ENCODE measurements at regions not wholly inside any gene's neighbourhood (a gene's known extent, or its start where the extent isn't known, plus 50 kb on each side); places are given as distances from the start of the nearest gene placed in this dataset.
A peak's percentile ranks its signal among the peaks of the same experiment; 100 is the strongest.

DNA sequence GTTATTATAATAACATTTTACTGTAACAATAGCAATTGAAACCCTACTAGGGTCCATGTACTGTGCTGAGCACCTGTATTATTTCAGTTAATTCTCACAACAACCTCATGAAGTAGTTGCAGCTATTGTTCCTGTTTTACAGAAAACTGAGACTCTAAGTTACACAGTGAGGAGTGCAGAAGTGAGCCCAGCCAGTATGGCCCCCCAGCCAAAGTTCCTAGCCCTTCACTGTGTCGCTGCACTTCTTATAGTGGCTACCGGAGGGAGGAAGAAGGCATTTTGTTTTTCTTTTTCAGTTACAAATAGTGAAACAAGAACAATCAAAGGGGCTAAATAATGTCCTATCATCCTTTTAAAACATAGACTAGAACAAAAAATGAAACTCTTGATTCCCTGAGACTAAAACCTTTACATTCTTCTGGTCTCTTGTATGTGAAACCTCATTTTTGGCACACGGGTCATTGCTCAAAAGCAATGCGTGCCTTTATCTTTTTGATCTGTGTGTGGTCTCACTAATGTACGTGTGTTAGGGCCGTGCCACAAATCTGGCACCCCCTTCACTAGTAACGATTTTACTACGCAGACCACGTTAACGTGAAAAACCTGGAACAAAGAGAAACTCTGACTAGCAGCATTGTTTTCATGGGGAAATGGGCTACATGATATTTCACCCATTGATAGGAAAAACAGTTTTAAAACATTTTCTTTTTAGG, 88.7 kb downstream of the LLPH start:
- FAIRE-seq (no peak), DNase-seq (ENCODE audit: insufficient read length) (no peak)
- TF ChIP-seq TAF1 (IDR thresholded peaks at IDR 0.05; ENCODE audit: borderline replicate concordance, low read depth, low read length) (no peak), POLR2A (IDR thresholded peaks at IDR 0.05; ENCODE audit: low read depth, low read length) (no peak), POLR2AphosphoS5 (IDR thresholded peaks at IDR 0.05; ENCODE audit: low read depth, low read length) (no peak)

DNA sequence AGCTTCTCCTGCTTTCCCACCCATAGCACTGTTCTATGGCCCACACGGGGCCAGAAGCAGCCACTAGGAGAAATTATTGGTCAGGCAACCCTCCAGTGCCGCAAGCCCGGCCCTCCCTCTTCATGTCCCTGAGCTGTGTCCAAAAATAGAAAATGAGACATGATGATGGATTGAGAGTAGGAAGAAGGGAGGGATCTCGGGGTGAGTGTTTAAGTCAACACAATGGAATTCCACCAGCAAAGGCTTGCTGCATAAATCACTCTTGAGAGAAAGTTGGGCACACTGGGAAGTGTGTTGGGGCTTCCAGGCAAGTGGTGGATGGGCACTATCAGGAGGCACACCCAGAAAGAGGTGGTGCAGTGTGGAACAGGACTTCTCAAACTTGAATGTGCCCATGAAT, 94.2 kb downstream of the LLPH start:
- no peak for FAIRE-seq
- TF ChIP-seq POLR2AphosphoS5 (IDR thresholded peaks at IDR 0.05; ENCODE audit: low read depth, low read length) (no peak), TAF1 (IDR thresholded peaks at IDR 0.05; ENCODE audit: borderline replicate concordance, low read depth, low read length) (no peak), POLR2A (IDR thresholded peaks at IDR 0.05; ENCODE audit: low read depth, low read length) (no peak)
- no peak for DNase-seq (ENCODE audit: insufficient read length)

DNA sequence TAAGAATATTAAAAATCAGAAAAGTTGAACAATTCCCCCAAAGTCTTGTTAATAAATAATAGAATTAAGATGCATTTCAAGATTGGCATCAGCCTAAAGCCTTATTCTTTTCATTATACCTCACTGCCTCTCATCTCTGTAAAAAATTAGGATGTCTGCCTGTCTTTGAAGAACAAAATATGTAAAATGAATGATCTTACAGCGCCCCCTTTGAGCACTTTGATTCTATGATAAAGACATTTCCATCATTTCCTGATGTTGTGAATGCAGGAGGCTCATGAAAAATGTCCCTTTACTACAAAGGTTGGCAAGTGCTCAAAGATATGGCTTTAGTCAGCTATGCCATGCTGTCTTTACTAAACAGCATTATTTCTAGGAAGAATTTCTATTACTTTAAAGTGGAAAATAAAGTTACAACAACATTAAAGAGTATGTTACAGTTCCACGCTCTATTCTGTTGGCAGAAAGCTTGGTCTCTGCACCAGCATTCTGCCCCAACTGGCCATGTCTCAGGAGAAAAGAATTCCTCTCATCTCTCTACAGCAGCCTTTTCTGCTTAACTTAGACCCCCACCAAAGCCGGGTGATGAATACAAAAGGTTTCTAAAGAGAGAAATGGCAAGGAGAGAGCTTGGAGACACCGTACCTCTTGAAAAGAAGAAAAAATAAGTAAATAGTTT, 95.1 kb downstream of the LLPH start:
- TF ChIP-seq POLR2AphosphoS5 (IDR thresholded peaks at IDR 0.05; ENCODE audit: low read depth, low read length), result no peak
- TF ChIP-seq TAF1 (IDR thresholded peaks at IDR 0.05; ENCODE audit: borderline replicate concordance, low read depth, low read length), result no peak
- TF ChIP-seq POLR2A (IDR thresholded peaks at IDR 0.05; ENCODE audit: low read depth, low read length), result no peak
- no peak for FAIRE-seq
- DNase-seq (ENCODE audit: insufficient read length), result no peak

DNA sequence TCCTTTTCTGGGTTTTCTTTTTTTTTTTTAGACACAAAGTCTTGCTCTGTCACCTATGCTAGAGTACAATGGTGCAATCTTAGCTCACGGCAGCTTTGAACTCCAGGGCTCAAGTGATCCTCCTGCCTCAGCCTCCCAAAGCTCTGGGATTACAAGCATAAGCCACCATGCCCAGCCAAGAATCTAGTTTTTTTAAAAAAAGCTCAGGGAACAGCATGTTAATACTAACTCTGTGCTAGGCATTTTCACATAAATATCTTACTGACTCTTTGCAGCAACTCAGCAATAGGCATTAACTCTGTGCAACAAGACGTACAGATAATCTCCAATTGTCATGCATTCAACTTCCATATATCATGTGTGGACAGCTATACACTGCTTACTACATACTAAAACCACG, 97.4 kb downstream of the LLPH start:
- FAIRE-seq (no peak), DNase-seq (ENCODE audit: insufficient read length) (no peak)
- TF ChIP-seq POLR2AphosphoS5 (IDR thresholded peaks at IDR 0.05; ENCODE audit: low read depth, low read length) (no peak), POLR2A (IDR thresholded peaks at IDR 0.05; ENCODE audit: low read depth, low read length) (no peak), TAF1 (IDR thresholded peaks at IDR 0.05; ENCODE audit: borderline replicate concordance, low read depth, low read length) (no peak)

DNA sequence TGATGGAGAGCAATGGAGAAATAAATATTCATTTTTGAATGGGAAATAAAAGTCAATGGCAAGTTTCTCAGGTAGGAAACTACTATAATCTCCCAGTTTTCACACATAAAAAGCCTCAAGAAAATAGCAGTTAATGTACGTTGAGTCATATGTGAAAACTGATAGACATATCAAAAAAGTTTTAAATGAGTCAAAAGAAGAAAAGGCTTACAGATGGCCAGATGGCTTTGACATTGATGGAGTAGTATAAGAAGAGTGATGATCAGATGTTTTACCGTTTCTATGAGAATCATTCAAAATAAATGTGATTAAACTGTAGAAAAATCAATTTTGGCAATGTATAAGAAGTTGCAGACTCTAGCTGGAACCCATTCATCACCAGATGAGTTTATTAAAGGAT, 97.8 kb downstream of the LLPH start:
- DNase-seq (ENCODE audit: insufficient read length), result no peak
- FAIRE-seq, result no peak
- TF ChIP-seq POLR2A (IDR thresholded peaks at IDR 0.05; ENCODE audit: low read depth, low read length), result no peak
- no peak for TF ChIP-seq POLR2AphosphoS5 (IDR thresholded peaks at IDR 0.05; ENCODE audit: low read depth, low read length)
- no peak for TF ChIP-seq TAF1 (IDR thresholded peaks at IDR 0.05; ENCODE audit: borderline replicate concordance, low read depth, low read length)

DNA sequence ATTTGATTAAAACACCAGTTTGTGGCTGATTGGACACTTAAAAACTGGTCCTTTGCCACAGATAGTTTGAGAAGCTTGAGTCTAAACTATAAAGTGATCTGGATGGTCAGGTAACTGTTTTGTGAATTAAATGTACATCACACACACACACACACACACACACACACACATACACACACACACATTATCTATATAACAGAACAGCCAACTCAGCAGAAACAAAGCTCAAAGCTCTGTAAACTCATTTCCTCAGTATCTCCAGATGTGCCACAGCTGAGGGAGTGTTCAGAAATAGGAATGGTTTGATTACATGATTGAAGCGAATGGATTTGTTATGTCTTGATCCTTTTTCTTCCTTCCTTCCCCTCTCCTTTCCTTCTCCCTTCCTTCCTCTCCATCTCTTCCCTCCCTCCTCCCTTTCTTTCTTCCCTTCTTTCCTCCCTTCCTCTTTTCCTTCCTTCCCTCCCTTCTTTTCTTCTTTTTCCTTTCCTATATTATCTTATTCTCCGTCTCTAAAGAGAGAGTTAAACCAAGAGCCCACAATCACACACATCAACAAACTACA, 100.3 kb downstream of the LLPH start:
- DNase-seq (ENCODE audit: insufficient read length) (no peak), FAIRE-seq (peak; percentile 53)
- TF ChIP-seq TAF1 (IDR thresholded peaks at IDR 0.05; ENCODE audit: borderline replicate concordance, low read depth, low read length) (no peak), POLR2AphosphoS5 (IDR thresholded peaks at IDR 0.05; ENCODE audit: low read depth, low read length) (no peak), POLR2A (IDR thresholded peaks at IDR 0.05; ENCODE audit: low read depth, low read length) (no peak)

DNA sequence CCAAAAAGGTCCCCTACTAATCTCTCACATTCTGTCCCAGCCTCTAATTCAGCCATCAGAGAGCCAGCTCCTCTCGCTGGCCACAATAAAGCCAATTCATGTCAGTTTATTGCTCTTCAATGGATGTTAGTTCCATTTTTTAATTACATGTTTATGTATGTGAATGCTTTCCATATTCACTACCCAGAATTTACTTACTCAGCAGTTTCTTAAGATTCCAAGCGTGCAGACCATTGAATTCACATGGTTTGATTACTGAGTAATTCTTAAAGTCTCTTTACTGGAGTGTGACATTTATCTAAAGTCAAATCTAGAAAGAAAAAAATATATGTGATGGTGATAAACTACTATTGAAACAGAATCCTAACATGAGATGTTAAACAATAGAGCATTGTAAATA, 102.2 kb downstream of the LLPH start:
- DNase-seq (ENCODE audit: insufficient read length) (no peak), FAIRE-seq (no peak)
- TF ChIP-seq POLR2A (IDR thresholded peaks at IDR 0.05; ENCODE audit: low read depth, low read length) (no peak), TAF1 (IDR thresholded peaks at IDR 0.05; ENCODE audit: borderline replicate concordance, low read depth, low read length) (no peak), POLR2AphosphoS5 (IDR thresholded peaks at IDR 0.05; ENCODE audit: low read depth, low read length) (no peak)

DNA sequence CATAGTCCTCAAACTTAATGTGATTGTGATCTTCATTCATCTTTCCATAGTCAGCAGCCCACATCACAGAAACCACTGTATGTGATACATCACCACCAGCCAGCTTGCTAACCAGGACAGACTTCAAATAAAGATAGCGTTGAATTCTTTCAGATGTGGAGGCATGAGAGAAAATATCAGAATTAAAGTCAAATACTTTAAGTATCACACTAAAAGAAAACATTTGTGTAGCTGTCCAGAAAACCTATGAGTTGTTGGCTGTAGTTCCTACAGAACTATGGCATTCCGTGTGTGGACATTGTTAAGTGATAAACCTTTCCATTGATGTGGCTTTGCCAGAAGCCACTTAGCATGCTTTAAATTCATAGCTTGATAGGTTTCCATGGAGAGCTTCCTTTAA, 105.1 kb downstream of the LLPH start:
- FAIRE-seq (no peak), DNase-seq (ENCODE audit: insufficient read length) (no peak)
- no peak for TF ChIP-seq POLR2A (IDR thresholded peaks at IDR 0.05; ENCODE audit: low read depth, low read length)
- no peak for TF ChIP-seq POLR2AphosphoS5 (IDR thresholded peaks at IDR 0.05; ENCODE audit: low read depth, low read length)
- TF ChIP-seq TAF1 (IDR thresholded peaks at IDR 0.05; ENCODE audit: borderline replicate concordance, low read depth, low read length), result no peak

DNA sequence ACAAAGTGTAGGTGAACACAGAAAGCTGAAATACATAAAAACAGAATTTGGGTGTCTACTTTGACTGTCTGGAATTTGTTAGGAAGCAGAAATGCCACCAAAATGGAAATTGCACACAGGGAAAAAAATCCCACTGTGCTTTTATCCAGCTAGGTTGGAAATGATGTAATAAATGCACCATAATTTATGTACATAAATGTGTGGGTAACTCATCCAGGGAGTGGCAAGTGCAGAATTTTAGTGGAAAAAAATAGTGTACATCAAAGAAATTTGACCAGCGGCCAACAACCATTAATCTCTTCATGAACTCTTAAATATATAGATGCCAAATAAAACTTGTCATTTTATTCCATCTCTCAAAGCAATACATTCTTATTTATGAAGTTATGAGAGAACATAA, 105.6 kb downstream of the LLPH start:
- FAIRE-seq (no peak), DNase-seq (ENCODE audit: insufficient read length) (no peak)
- no peak for TF ChIP-seq TAF1 (IDR thresholded peaks at IDR 0.05; ENCODE audit: borderline replicate concordance, low read depth, low read length)
- TF ChIP-seq POLR2A (IDR thresholded peaks at IDR 0.05; ENCODE audit: low read depth, low read length), result no peak
- no peak for TF ChIP-seq POLR2AphosphoS5 (IDR thresholded peaks at IDR 0.05; ENCODE audit: low read depth, low read length)

DNA sequence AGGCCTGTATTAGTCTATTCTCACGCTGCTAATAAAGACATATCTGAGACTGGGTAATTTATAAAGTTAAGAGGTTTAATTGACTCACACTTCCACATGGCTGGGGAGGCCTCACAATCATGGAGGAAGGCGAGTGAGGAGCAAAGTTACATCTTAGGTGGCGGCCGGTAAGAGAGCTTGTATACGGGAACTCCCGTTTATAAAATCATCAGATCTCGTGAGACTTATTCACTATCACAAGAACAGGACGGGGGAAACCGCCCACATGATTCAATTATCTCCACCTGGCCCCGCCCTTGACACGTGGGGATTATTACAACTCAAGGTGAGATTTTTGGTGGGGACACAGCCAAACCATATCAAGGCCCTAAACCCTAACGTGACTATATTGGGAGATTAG, 110.1 kb downstream of the LLPH start:
- no peak for FAIRE-seq
- no peak for TF ChIP-seq POLR2A (IDR thresholded peaks at IDR 0.05; ENCODE audit: low read depth, low read length)
- DNase-seq (ENCODE audit: insufficient read length), result no peak

DNA sequence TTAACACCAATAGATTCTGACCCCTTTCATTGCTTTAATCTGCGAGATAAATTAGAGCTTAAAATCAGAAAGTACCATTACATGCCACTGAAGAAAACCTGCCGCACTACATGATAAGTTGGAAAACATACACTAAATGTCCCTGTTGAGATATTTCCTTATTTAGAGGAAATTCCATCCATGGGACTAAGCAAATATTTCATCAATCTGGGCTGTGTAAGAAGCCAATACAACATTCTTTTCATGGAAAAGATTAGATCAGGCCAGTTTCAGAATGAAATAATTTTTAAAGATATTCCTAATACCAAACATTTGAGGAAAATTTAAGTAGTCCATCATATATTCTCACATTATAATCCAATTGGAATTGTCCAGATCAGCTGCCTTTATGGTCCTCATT, 112.8 kb downstream of the LLPH start:
- no peak for FAIRE-seq
- DNase-seq (ENCODE audit: insufficient read length), result no peak
- TF ChIP-seq POLR2A (IDR thresholded peaks at IDR 0.05; ENCODE audit: low read depth, low read length), result no peak
- TF ChIP-seq POLR2AphosphoS5 (IDR thresholded peaks at IDR 0.05; ENCODE audit: low read depth, low read length), result no peak
- no peak for TF ChIP-seq TAF1 (IDR thresholded peaks at IDR 0.05; ENCODE audit: borderline replicate concordance, low read depth, low read length)

Data from GM12892 (cell line).